Activated gamma-delta T cell treated with Interleukin-2 at 50 U/mL for 16 hours (primary cell): ENCODE measurements at regions not wholly inside any gene's neighbourhood (a gene's known extent, or its start where the extent isn't known, plus 50 kb on each side); places are given as distances from the start of the nearest gene placed in this dataset.
"Not testable (repeated sequence)": the region's sequence is repeated elsewhere in the genome, so short reads cannot be mapped to it uniquely, and the experiment has no call there.

Experiments used
- DNase-seq: peaks from one replicate; pipeline ENCODE4 v3.0.0-alpha.2; 2020

- no peak for DNase-seq
These were observed 50.0 kb upstream of the TSC22D2 start for GRCh38 chr3:150357923-150358607.

GRCh38 chr3:150357140-150357539 lies 51.0 kb upstream of the TSC22D2 start:
- DNase-seq = no peak

GRCh38 chr3:150355574-150355973 lies 52.5 kb upstream of the TSC22D2 start:
- DNase-seq = no peak

GRCh38 chr3:150352931-150353330 lies 55.2 kb upstream of the TSC22D2 start:
- DNase-seq = no peak

- no peak for DNase-seq
These were observed 56.7 kb upstream of the TSC22D2 start for GRCh38 chr3:150351398-150351797.

GRCh38 chr3:150349314-150350097 lies 58.6 kb upstream of the TSC22D2 start:
- DNase-seq = no peak

- no peak for DNase-seq
These were observed 59.6 kb upstream of the TSC22D2 start for GRCh38 chr3:150348500-150348899.

GRCh38 chr3:150346981-150347863 lies 60.9 kb upstream of the TSC22D2 start:
- no peak for DNase-seq

GRCh38 chr3:150346266-150346665 lies 61.8 kb upstream of the TSC22D2 start:
- DNase-seq = no peak

GRCh38 chr3:150345021-150345538 lies 63.0 kb upstream of the TSC22D2 start:
- DNase-seq = no peak

GRCh38 chr3:150344079-150344759 lies 63.9 kb upstream of the TSC22D2 start:
- no peak for DNase-seq

- no peak for DNase-seq
These were observed 65.1 kb upstream of the TSC22D2 start for GRCh38 chr3:150342896-150343467.

GRCh38 chr3:150341891-150342290 lies 66.2 kb upstream of the TSC22D2 start:
- DNase-seq = no peak

- not testable (repeated sequence) for DNase-seq
These were observed 71.7 kb upstream of the TSC22D2 start for GRCh38 chr3:150336363-150336762.

- DNase-seq = no peak
These were observed 72.5 kb upstream of the TSC22D2 start for GRCh38 chr3:150335631-150336030.

GRCh38 chr3:150334974-150335373 lies 73.1 kb upstream of the TSC22D2 start:
- no peak for DNase-seq

- no peak for DNase-seq
These were observed 74.6 kb upstream of the TSC22D2 start for GRCh38 chr3:150333477-150333876.

GRCh38 chr3:150331978-150332568 lies 76.0 kb upstream of the TSC22D2 start:
- DNase-seq = no peak

- DNase-seq = no peak
These were observed 77.2 kb upstream of the TSC22D2 start for GRCh38 chr3:150330872-150331271.

- no peak for DNase-seq
These were observed 77.9 kb upstream of the TSC22D2 start for GRCh38 chr3:150330174-150330573.

- no peak for DNase-seq
These were observed 78.7 kb upstream of the TSC22D2 start for GRCh38 chr3:150329408-150329807.

- no peak for DNase-seq
These were observed 79.5 kb upstream of the TSC22D2 start for GRCh38 chr3:150328654-150329040.
